ENCODE measurements at regions not wholly inside any gene's neighbourhood (a gene's known extent, or its start where the extent isn't known, plus 50 kb on each side); places are given as distances from the start of the nearest gene placed in this dataset.

DNA sequence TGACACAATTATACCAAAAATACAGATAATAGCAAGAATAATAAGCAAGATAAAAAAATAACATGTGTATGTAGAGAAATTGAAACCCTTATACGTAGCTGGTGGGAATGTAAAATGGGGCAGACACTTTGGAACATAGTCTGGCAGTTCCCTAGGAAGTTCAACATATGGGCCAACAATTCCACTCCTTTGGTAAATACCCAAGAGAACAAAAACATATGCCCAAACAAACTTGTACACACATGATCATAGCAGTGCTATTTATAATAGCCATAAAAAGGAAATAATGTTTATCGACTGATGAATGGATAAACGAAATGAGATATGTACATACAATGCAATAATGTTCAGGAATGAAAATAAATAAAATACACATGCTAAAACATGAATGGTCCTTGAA lies 462.4 kb upstream of the SORCS1 start:
- Histone ChIP-seq H3K9me3 (ENCODE audit: control insufficient read depth, low read length) (no peaks in the 10 kb centered on the region), H3K4me3 (ENCODE audit: low read length) (no peak overlapping the region), H3K36me3 (ENCODE audit: control insufficient read depth, insufficient read depth, low read length) (no peaks in the 10 kb centered on the region), H3K4me1 (ENCODE audit: control insufficient read depth, insufficient read depth, low read length) (no peaks in the 10 kb centered on the region), H3K9ac (ENCODE audit: low read length) (no peak overlapping the region), H3K27me3 (ENCODE audit: control insufficient read depth, insufficient read depth, low read length) (no peaks in the 10 kb centered on the region)

DNA sequence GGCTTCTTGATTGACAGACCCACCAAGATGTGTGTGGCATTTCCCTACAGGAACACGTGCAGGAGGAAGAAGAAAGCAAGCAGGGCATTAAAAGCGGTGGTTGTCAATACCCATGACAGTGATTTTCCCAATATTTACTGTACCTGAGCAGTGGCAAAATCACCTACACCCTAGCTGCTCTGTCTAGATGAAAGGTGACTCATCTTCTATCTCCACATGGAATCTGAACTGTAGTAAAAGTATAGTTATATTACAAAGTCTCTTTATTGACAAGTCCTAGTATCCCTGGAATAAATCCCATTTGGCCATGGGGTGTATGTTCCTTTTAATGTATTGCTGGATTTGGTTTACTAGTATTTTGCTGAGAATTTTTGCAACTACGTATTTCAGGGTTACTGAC lies 458.8 kb upstream of the SORCS1 start:
- Histone ChIP-seq H3K9me3 (ENCODE audit: control insufficient read depth, low read length) (no peaks in the 10 kb centered on the region), H3K9ac (ENCODE audit: low read length) (no peak overlapping the region), H3K27me3 (ENCODE audit: control insufficient read depth, insufficient read depth, low read length) (no peaks in the 10 kb centered on the region), H3K4me3 (ENCODE audit: low read length) (no peak overlapping the region), H3K36me3 (ENCODE audit: control insufficient read depth, insufficient read depth, low read length) (no peaks in the 10 kb centered on the region), H3K4me1 (ENCODE audit: control insufficient read depth, insufficient read depth, low read length) (no peaks in the 10 kb centered on the region)

DNA sequence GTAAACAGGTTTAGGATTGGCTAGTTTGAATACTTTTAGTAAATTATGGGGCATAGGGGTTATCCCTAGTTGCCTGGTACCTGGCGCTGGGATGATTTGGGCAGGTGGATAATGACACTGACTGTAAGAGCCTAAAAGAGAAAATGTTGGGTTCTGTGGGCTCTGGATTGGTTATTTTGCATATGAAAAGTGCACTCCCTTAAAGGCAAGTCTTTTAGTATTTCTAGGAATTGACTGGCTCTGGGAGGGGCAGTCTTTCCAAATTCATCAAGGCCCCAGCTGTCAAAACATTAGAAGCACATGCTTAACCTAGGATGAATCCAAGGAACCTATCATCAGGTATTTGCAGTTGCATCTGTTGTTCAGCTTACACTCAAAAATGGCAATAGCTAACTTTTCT lies 454.6 kb upstream of the SORCS1 start:
- H3K36me3 ChIP-seq (ENCODE audit: control insufficient read depth, insufficient read depth, low read length), result no peaks in the 10 kb centered on the region
- no peaks in the 10 kb centered on the region for H3K27me3 ChIP-seq (ENCODE audit: control insufficient read depth, insufficient read depth, low read length)
- H3K4me1 ChIP-seq (ENCODE audit: control insufficient read depth, insufficient read depth, low read length), result no peaks in the 10 kb centered on the region
- H3K9ac ChIP-seq (ENCODE audit: low read length), result no peak overlapping the region
- no peak overlapping the region for H3K4me3 ChIP-seq (ENCODE audit: low read length)
- H3K9me3 ChIP-seq (ENCODE audit: control insufficient read depth, low read length), result no peaks in the 10 kb centered on the region

DNA sequence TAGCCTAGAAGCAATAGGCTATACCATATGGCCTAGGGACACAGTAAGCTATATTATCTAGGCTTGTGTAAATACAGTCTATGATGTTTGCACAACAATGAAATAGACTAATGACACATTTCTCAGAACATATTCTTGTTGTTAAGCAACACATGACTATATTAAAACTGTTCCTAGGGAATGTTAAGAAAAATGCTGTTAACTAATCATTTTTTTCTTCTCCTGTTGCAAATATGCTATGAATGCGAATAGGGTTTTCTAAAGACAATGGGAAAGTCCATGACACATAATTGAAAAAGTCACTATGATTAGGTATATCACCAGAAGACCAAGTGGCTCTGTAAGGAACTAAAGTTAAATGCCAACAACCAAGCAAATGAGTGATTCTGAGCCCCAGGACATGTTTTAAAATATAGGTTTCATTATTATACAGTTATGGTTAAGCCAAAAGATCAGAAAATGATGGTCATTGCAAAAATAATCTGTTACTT lies 454.0 kb upstream of the SORCS1 start:
- no peak overlapping the region for H3K9ac ChIP-seq (ENCODE audit: low read length)
- no peaks in the 10 kb centered on the region for H3K27me3 ChIP-seq (ENCODE audit: control insufficient read depth, insufficient read depth, low read length)
- H3K4me1 ChIP-seq (ENCODE audit: control insufficient read depth, insufficient read depth, low read length), result no peaks in the 10 kb centered on the region
- H3K9me3 ChIP-seq (ENCODE audit: control insufficient read depth, low read length), result no peaks in the 10 kb centered on the region
- no peak overlapping the region for H3K4me3 ChIP-seq (ENCODE audit: low read length)
- H3K36me3 ChIP-seq (ENCODE audit: control insufficient read depth, insufficient read depth, low read length), result no peaks in the 10 kb centered on the region

DNA sequence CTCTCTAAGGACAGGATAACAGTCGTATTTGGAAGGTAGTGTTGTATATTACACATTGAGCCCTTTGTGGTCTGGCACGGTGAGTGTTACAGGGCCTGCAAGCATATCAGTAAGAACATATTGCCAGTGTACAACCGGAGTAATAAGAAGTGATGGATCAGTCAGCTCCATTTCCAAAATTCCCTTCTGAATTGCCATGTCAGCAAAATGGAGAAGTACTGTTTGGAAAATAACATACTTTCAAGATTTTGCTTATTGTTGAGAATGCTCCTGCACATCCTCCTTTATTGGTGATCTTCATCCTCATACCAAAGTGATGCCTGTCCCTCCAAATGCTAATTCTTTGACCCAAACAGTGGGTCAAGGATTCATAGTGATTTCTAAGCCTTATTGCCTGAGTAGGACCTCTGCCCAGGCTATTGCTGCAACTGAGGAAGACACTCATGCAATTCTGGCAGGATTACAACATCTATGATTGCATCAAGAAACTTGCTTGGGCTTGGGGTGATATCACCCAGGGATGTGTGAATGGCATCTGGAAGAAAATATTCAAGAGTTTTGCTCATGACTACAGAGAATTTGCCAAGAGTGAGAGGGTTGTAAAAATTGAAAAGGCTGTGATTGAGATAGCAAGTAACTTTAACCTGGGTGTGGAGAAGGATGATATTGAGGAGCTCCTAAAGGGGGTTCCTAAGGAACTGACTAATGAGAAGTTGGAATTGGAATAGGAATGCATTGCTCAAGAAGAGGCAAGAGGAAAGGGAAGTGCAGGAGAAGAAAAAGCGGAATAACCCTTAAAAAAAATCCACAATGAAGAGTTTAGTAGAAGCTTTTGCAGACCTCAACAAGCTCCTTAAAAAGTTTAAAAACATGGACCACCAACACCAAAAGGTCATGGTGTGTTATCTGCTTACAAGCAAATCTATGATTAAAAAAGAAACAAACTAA lies 452.2 kb upstream of the SORCS1 start:
- H3K9ac ChIP-seq (ENCODE audit: low read length), result no peak overlapping the region

DNA sequence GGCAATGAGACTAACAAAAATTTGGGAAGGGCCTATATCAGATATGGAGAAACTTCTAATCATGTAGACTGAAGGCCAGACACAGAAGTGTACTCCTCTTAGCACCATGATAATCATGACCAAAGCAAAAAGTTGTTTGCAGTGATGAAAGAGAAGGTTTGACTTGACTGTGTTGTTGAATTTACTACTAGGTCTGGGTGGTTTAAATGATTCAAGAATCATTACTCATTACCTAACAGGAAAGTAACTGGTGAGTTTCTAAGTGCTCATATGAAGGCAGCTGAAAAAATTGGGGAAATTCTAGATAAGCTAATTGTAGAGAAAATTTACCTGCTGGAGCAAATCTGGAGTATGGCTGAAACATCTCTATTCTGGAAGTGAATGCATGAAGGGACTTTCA lies 451.5 kb upstream of the SORCS1 start:
- Histone ChIP-seq H3K9ac (ENCODE audit: low read length) (no peak overlapping the region), H3K4me3 (ENCODE audit: low read length) (no peak overlapping the region), H3K36me3 (ENCODE audit: control insufficient read depth, insufficient read depth, low read length) (no peaks in the 10 kb centered on the region), H3K9me3 (ENCODE audit: control insufficient read depth, low read length) (no peaks in the 10 kb centered on the region), H3K4me1 (ENCODE audit: control insufficient read depth, insufficient read depth, low read length) (no peaks in the 10 kb centered on the region), H3K27me3 (ENCODE audit: control insufficient read depth, insufficient read depth, low read length) (no peaks in the 10 kb centered on the region)

More for the DNA sequence above, 452.2 kb upstream of the SORCS1 start:
- no peaks in the 10 kb centered on the region for H3K9me3 ChIP-seq (ENCODE audit: control insufficient read depth, low read length)
- no peaks in the 10 kb centered on the region for H3K36me3 ChIP-seq (ENCODE audit: control insufficient read depth, insufficient read depth, low read length)
- H3K4me1 ChIP-seq (ENCODE audit: control insufficient read depth, insufficient read depth, low read length), result no peaks in the 10 kb centered on the region
- H3K27me3 ChIP-seq (ENCODE audit: control insufficient read depth, insufficient read depth, low read length), result no peaks in the 10 kb centered on the region
- no peak overlapping the region for H3K4me3 ChIP-seq (ENCODE audit: low read length)

DNA sequence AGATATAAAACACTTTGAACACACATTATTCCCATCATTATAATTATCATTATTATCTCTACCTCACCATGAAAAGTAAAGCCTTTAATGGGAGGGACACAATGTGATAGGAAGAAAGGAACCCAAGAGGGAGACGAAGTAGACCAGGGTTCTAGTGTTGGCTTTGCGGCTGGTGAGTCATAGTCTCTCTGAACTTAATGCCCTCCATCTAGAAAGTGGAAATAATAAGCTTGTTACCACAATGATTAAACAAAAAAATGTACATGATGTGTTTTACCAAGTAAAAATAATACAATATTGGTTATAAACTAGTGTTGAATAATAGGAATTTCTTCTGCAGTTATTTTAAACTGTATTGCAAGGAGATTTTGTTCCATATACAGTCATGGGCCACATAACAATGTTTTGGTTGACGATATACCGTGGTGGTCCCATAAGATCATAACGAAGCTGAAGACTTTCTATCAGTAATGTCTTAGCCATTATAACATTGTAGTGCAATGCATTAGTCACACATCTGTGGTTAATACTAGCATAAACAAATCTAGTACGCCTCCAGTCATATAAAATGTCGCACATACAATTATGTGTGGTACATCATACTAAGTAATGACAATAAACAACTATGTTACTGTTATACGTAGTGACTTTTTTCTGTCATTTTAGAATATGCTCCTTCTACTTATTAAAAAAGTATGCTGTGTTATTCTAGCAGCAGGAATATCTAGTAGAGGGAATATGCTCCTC lies 450.6 kb upstream of the SORCS1 start:
- no peaks in the 10 kb centered on the region for H3K27me3 ChIP-seq (ENCODE audit: control insufficient read depth, insufficient read depth, low read length)
- no peaks in the 10 kb centered on the region for H3K4me1 ChIP-seq (ENCODE audit: control insufficient read depth, insufficient read depth, low read length)
- no peak overlapping the region for H3K9ac ChIP-seq (ENCODE audit: low read length)
- no peak overlapping the region for H3K4me3 ChIP-seq (ENCODE audit: low read length)
- no peaks in the 10 kb centered on the region for H3K9me3 ChIP-seq (ENCODE audit: control insufficient read depth, low read length)
- H3K36me3 ChIP-seq (ENCODE audit: control insufficient read depth, insufficient read depth, low read length), result no peaks in the 10 kb centered on the region

DNA sequence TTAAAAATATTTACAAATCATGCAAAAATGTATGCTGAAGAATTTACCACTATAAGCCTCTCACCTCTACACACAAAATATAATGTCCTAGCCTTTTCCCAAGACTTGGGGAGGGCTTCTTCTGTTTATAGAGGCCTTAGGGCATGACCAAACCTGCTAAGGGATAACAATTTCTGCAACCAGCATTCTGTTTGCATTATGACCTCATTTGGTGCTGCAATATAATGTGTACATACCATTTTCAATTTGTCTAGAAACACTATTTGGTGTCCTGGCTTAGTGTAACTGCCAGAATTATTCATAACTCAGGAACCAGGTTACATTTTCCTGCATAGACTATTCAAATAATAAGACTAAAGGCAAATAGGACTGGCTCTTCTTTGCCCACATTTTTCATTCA lies 446.6 kb upstream of the SORCS1 start:
- Histone ChIP-seq H3K9ac (ENCODE audit: low read length) (no peak overlapping the region), H3K27me3 (ENCODE audit: control insufficient read depth, insufficient read depth, low read length) (no peaks in the 10 kb centered on the region), H3K4me1 (ENCODE audit: control insufficient read depth, insufficient read depth, low read length) (no peaks in the 10 kb centered on the region), H3K36me3 (ENCODE audit: control insufficient read depth, insufficient read depth, low read length) (no peaks in the 10 kb centered on the region), H3K4me3 (ENCODE audit: low read length) (no peak overlapping the region), H3K9me3 (ENCODE audit: control insufficient read depth, low read length) (no peaks in the 10 kb centered on the region)

DNA sequence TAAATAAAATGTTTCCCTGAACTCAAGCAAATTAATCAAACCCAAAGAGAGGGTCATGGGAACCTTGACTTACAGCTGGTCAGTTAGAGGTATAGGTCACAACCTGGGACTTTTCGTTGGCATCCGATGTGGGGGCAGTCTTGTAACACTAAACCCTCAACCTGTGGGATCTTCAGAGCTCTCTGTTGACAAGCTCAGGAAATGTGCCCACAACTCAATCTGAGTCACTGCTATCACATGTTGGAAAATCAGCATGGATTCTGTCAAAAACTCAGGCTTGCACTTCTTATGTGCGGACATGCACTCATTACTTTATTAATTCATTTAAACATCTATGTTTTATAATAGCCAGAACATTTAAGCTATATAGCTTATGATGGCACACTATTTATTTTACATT lies 424.6 kb upstream of the SORCS1 start:
- Histone ChIP-seq H3K27me3 (ENCODE audit: control insufficient read depth, insufficient read depth, low read length) (no peaks in the 10 kb centered on the region), H3K9ac (ENCODE audit: low read length) (no peak overlapping the region), H3K9me3 (ENCODE audit: control insufficient read depth, low read length) (no peaks in the 10 kb centered on the region), H3K4me3 (ENCODE audit: low read length) (no peak overlapping the region), H3K36me3 (ENCODE audit: control insufficient read depth, insufficient read depth, low read length) (no peaks in the 10 kb centered on the region), H3K4me1 (ENCODE audit: control insufficient read depth, insufficient read depth, low read length) (no peaks in the 10 kb centered on the region)

DNA sequence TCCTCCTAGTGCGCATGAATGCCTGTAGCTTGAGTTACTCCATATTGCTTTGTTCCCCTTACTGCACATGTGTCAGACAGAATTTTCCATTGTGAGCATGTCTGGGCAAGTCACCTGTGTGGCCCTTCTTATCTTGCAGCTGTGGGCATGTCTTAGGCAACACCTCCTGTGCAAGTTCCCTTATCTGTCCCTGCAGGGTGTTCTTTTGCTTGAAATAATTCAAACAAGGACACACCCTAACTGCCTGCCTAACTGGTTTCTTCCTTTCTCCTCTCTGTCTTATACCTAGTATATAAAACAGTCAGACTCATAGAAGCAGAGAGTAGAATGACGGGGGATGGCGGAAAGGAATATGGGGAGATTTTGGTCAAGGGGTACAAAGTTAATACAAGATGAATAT lies 421.1 kb upstream of the SORCS1 start:
- Histone ChIP-seq H3K9me3 (ENCODE audit: control insufficient read depth, low read length) (no peaks in the 10 kb centered on the region), H3K4me1 (ENCODE audit: control insufficient read depth, insufficient read depth, low read length) (no peaks in the 10 kb centered on the region), H3K9ac (ENCODE audit: low read length) (no peak overlapping the region), H3K4me3 (ENCODE audit: low read length) (no peak overlapping the region), H3K27me3 (ENCODE audit: control insufficient read depth, insufficient read depth, low read length) (no peaks in the 10 kb centered on the region), H3K36me3 (ENCODE audit: control insufficient read depth, insufficient read depth, low read length) (no peaks in the 10 kb centered on the region)

DNA sequence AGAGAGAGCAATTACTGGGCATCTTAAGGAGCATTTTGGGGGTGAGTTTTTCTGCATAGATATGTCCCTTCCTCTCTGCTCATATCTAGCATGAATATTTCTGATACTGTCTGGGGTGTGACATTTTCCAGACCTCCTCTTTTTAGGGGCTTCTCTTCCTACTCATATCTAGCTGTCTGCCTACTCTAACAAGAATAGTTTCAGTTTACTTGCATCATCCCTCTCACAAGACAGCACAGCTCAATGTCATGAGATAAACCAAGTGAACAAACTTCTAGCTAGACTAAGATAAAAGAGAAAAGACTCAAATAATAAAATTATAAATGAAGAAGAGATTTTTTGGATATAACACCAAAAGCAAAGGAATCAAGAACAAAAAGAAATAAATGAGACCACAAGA lies 419.5 kb upstream of the SORCS1 start:
- H3K4me1 ChIP-seq (ENCODE audit: control insufficient read depth, insufficient read depth, low read length), result no peaks in the 10 kb centered on the region
- H3K9ac ChIP-seq (ENCODE audit: low read length), result no peak overlapping the region
- no peaks in the 10 kb centered on the region for H3K36me3 ChIP-seq (ENCODE audit: control insufficient read depth, insufficient read depth, low read length)
- H3K9me3 ChIP-seq (ENCODE audit: control insufficient read depth, low read length), result no peaks in the 10 kb centered on the region
- H3K27me3 ChIP-seq (ENCODE audit: control insufficient read depth, insufficient read depth, low read length), result no peaks in the 10 kb centered on the region
- H3K4me3 ChIP-seq (ENCODE audit: low read length), result no peak overlapping the region

DNA sequence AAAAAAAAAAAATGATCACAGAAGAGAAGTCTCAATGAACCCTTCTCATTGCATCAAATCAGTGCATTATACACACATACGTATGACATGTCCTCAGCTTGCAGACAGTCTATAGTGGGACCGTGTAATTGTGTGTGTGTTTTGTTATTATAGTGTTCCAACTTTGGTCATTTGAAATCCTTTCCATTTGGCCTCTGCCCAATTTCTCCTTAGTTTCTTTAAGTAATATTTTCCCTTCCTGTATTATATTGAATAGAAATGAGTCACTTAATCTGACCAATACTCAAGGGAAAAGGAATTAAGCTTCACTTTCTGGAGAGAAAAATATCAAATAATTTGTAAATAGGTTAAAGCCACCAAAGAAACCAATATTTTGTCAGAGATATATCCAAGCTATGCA lies 415.5 kb upstream of the SORCS1 start:
- Histone ChIP-seq H3K9ac (ENCODE audit: low read length) (no peak overlapping the region), H3K4me1 (ENCODE audit: control insufficient read depth, insufficient read depth, low read length) (no peaks in the 10 kb centered on the region), H3K27me3 (ENCODE audit: control insufficient read depth, insufficient read depth, low read length) (no peaks in the 10 kb centered on the region), H3K4me3 (ENCODE audit: low read length) (no peak overlapping the region), H3K9me3 (ENCODE audit: control insufficient read depth, low read length) (no peaks in the 10 kb centered on the region), H3K36me3 (ENCODE audit: control insufficient read depth, insufficient read depth, low read length) (no peaks in the 10 kb centered on the region)

Measured in mucosa of stomach (tissue), 1 donor.